ENCODE measurements at regions not wholly inside any gene's neighbourhood (a gene's known extent, or its start where the extent isn't known, plus 50 kb on each side); places are given as distances from the start of the nearest gene placed in this dataset.

DNA sequence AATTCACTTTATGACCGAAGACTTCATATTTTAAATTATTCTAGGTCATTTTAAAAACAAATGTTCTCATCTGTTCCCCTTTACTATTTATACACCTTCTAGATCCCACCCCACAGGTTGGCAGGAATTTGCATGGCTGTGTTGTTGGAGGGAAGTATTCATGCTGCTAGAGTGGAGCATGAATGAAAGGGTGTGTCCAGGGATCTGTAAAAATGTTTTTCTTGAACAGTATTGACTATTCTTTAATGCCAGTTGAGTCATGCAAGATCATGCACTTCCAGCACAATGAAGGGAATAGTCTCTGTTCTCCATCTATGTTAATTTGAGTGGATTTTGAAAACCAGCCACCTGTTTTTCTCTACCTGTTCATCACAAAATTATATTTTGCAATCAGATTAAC lies 52.0 kb upstream of the COL3A1 start:
- Histone ChIP-seq H3K9me3 (no peaks in the 10 kb centered on the region), H4K20me1 (ENCODE audit: insufficient read depth) (no peaks in the 10 kb centered on the region), H3K27me3 (ENCODE audit: insufficient read depth) (no peaks in the 10 kb centered on the region), H3K79me2 (ENCODE audit: insufficient read depth) (no peaks in the 10 kb centered on the region), H3F3A (replicated peaks; ENCODE audit: insufficient read depth) (no peaks in the 10 kb centered on the region), H3K4me1 (ENCODE audit: control insufficient read depth in 1 of 2, insufficient read depth in 2 of 2, low read depth in 1 of 2, low read length in 1 of 2) (no peaks in the 10 kb centered on the region), H3K36me3 (replicated peaks in 1 of 2; ENCODE audit: control insufficient read depth in 1 of 2, insufficient read depth in 2 of 2, low read length in 1 of 2) (no peaks in the 10 kb centered on the region), H3K4me3 (ENCODE audit: low read depth in 2 of 2, low read length in 1 of 2) (no peak overlapping the region), H3K27ac (ENCODE audit: low read depth in 2 of 2, low read length in 1 of 2) (no peak overlapping the region), H2AFZ (ENCODE audit: low read depth) (no peak overlapping the region), H3K9ac (no peak overlapping the region), H3K4me2 (no peak overlapping the region), H3K9me2 (no peaks in the 10 kb centered on the region)
- 88% methylated on average over 1 of the region's 1 CpG for WGBS (ENCODE audit: low lambda C conversion rate)
- POLR2A ChIA-PET = no interaction called here
- TF ChIP-seq, protein P1, sequence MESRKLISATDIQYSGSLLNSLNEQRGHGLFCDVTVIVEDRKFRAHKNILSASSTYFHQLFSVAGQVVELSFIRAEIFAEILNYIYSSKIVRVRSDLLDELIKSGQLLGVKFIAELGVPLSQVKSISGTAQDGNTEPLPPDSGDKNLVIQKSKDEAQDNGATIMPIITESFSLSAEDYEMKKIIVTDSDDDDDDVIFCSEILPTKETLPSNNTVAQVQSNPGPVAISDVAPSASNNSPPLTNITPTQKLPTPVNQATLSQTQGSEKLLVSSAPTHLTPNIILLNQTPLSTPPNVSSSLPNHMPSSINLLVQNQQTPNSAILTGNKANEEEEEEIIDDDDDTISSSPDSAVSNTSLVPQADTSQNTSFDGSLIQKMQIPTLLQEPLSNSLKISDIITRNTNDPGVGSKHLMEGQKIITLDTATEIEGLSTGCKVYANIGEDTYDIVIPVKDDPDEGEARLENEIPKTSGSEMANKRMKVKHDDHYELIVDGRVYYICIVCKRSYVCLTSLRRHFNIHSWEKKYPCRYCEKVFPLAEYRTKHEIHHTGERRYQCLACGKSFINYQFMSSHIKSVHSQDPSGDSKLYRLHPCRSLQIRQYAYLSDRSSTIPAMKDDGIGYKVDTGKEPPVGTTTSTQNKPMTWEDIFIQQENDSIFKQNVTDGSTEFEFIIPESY (IDR thresholded peaks at IDR 0.05; ENCODE audit: borderline replicate concordance, low read depth) = no peak
- no peak for TF ChIP-seq JUND (IDR thresholded peaks at IDR 0.05)
- TF ChIP-seq MXI1 (IDR thresholded peaks at IDR 0.05; ENCODE audit: low read depth, low read length) = no peak
- TF ChIP-seq TEAD4 (IDR thresholded peaks at IDR 0.05; ENCODE audit: borderline replicate concordance, insufficient read depth) = no peak
- TF ChIP-seq RAD21 (IDR thresholded peaks at IDR 0.05; ENCODE audit: low read length) = no peak
- TF ChIP-seq, protein P2, sequence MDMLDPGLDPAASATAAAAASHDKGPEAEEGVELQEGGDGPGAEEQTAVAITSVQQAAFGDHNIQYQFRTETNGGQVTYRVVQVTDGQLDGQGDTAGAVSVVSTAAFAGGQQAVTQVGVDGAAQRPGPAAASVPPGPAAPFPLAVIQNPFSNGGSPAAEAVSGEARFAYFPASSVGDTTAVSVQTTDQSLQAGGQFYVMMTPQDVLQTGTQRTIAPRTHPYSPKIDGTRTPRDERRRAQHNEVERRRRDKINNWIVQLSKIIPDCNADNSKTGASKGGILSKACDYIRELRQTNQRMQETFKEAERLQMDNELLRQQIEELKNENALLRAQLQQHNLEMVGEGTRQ (IDR thresholded peaks at IDR 0.05; ENCODE audit: borderline replicate concordance, low read depth, low read length) = no peak
- no peak for TF ChIP-seq YY1 (IDR thresholded peaks at IDR 0.05; ENCODE audit: low read depth)
- TF ChIP-seq RCOR1 (IDR thresholded peaks at IDR 0.05; ENCODE audit: low read length) = no peak
- TF ChIP-seq FOSL2 (IDR thresholded peaks at IDR 0.05; ENCODE audit: borderline replicate concordance, low read depth) = no peak
- TF ChIP-seq CHD2 (IDR thresholded peaks at IDR 0.05; ENCODE audit: low read length, partially characterized antibody) = no peak
- TF ChIP-seq, protein P3, sequence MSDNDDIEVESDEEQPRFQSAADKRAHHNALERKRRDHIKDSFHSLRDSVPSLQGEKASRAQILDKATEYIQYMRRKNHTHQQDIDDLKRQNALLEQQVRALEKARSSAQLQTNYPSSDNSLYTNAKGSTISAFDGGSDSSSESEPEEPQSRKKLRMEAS (IDR thresholded peaks at IDR 0.05; ENCODE audit: low read depth) = no peak
- CTCF ChIA-PET = no interaction called here
- DNase-seq = no peak

Measured in SK-N-SH (cell line).